ENCODE measurements at regions not wholly inside any gene's neighbourhood (a gene's known extent, or its start where the extent isn't known, plus 50 kb on each side); places are given as distances from the start of the nearest gene placed in this dataset.

DNA sequence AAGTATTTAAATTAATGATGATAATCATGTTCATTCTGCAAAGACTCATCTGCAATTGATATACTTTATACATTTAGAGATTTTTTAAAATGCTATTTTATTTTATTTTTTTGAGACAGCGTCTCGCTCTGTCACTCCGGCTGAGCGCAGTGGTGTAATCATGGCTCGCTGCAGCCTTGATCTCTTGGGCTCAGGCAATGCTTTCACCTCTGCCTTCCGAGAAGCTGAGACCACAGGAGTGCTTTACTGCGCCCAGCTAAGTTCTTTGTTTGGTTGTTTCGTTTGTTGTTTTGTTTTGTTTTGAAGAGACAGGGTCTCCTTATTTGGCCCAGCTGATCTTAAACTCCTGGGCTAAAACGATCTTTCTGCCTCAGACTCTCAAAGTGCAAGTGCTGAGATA is 1541.0 kb downstream of the PCDH7 start:
- no peak overlapping the region for H2AFZ ChIP-seq (ENCODE audit: low read length)
- H3K4me2 ChIP-seq (ENCODE audit: low read depth, low read length, poor library complexity, severe bottlenecking): no peak overlapping the region
- no peaks in the 10 kb centered on the region for H4K20me1 ChIP-seq (ENCODE audit: insufficient read depth, low read length, poor library complexity, severe bottlenecking)

DNA sequence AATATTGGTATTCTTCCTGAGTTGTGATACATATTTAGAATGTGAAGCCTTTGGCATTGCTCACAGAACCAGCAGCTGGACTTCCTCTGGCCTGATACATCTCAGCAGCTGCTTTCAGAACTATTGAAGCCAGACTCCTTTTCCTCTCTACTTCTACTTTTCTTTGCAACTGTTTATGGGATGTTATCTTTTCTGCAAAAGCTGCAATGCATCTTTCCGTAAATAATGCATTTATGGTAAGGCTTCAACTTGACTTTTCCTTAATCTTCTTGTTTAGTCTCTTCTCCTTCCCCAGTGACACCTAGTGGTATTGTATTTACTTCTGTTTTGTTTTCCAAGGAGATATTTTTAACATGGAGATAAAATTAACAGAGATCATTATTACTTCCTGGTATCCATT is 1548.7 kb downstream of the PCDH7 start:
- H3K9me2 ChIP-seq (replicated peaks; ENCODE audit: low read depth, low read length): no peaks in the 10 kb centered on the region
- no peaks in the 10 kb centered on the region for H3K4me1 ChIP-seq (ENCODE audit: insufficient read depth, low read length, poor library complexity, severe bottlenecking)
- H3F3A ChIP-seq (ENCODE audit: low read depth): no peaks in the 10 kb centered on the region

More for the DNA sequence above, 1541.0 kb downstream of the PCDH7 start:
- Histone ChIP-seq H3K27me3 (ENCODE audit: insufficient read depth, low read length, poor library complexity, severe bottlenecking) (no peaks in the 10 kb centered on the region), H3K9me3 (ENCODE audit: insufficient read depth, low read depth, low read length) (no peaks in the 10 kb centered on the region), H3K36me3 (ENCODE audit: insufficient read depth, low read length) (no peaks in the 10 kb centered on the region), H3K4me1 (ENCODE audit: insufficient read depth, low read length, poor library complexity, severe bottlenecking) (no peaks in the 10 kb centered on the region), H3F3A (ENCODE audit: low read depth) (no peaks in the 10 kb centered on the region), H3K9ac (ENCODE audit: low read depth, low read length, poor library complexity, severe bottlenecking) (no peak overlapping the region), H3K9me2 (replicated peaks; ENCODE audit: low read depth, low read length) (no peaks in the 10 kb centered on the region), H3K4me3 (ENCODE audit: low read length, poor library complexity, severe bottlenecking) (no peak overlapping the region), H3K79me2 (ENCODE audit: insufficient read depth, low read length) (no peaks in the 10 kb centered on the region)
- TF ChIP-seq, protein P1, sequence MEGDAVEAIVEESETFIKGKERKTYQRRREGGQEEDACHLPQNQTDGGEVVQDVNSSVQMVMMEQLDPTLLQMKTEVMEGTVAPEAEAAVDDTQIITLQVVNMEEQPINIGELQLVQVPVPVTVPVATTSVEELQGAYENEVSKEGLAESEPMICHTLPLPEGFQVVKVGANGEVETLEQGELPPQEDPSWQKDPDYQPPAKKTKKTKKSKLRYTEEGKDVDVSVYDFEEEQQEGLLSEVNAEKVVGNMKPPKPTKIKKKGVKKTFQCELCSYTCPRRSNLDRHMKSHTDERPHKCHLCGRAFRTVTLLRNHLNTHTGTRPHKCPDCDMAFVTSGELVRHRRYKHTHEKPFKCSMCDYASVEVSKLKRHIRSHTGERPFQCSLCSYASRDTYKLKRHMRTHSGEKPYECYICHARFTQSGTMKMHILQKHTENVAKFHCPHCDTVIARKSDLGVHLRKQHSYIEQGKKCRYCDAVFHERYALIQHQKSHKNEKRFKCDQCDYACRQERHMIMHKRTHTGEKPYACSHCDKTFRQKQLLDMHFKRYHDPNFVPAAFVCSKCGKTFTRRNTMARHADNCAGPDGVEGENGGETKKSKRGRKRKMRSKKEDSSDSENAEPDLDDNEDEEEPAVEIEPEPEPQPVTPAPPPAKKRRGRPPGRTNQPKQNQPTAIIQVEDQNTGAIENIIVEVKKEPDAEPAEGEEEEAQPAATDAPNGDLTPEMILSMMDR (conservative IDR thresholded peaks at IDR 0.05; ENCODE audit: low read length): no peak
- no peak for TF ChIP-seq EZH2phosphoT487 (IDR thresholded peaks at IDR 0.05; ENCODE audit: borderline replicate concordance)

DNA sequence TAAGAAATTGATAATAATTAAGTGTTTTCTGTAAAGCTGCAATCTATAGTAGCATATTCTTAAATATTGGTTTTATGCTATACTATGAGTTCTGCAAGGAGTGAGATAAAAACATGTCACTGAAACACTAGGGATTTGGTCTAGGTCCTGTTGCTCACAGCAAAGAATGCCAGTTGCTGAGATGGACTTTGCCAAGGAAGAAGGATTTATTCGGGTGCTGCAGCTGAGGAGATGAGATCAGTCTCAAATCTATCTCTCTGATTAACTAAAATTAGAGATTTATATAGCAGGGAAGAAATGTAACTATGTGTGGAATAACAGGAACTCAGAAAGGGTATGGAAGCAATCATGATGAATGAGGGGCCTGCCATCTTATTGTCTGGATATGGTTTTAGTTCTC is 1569.9 kb downstream of the PCDH7 start:
- H3K27me3 ChIP-seq (ENCODE audit: insufficient read depth, low read length, poor library complexity, severe bottlenecking): no peaks in the 10 kb centered on the region
- no peaks in the 10 kb centered on the region for H4K20me1 ChIP-seq (ENCODE audit: insufficient read depth, low read length, poor library complexity, severe bottlenecking)
- H3K9ac ChIP-seq (ENCODE audit: low read depth, low read length, poor library complexity, severe bottlenecking): no peak overlapping the region
- no peaks in the 10 kb centered on the region for H3K36me3 ChIP-seq (ENCODE audit: insufficient read depth, low read length)
- no peak for TF ChIP-seq EZH2phosphoT487 (IDR thresholded peaks at IDR 0.05; ENCODE audit: borderline replicate concordance)
- TF ChIP-seq, protein P1 (conservative IDR thresholded peaks at IDR 0.05; ENCODE audit: low read length): no peak
- H3K9me2 ChIP-seq (replicated peaks; ENCODE audit: low read depth, low read length): no peaks in the 10 kb centered on the region
- no peak overlapping the region for H2AFZ ChIP-seq (ENCODE audit: low read length)
- no peak overlapping the region for H3K4me3 ChIP-seq (ENCODE audit: low read length, poor library complexity, severe bottlenecking)
- H3K79me2 ChIP-seq (ENCODE audit: insufficient read depth, low read length): no peaks in the 10 kb centered on the region
- H3K4me1 ChIP-seq (ENCODE audit: insufficient read depth, low read length, poor library complexity, severe bottlenecking): no peaks in the 10 kb centered on the region
- H3K9me3 ChIP-seq (ENCODE audit: insufficient read depth, low read depth, low read length): no peaks in the 10 kb centered on the region
- H3K4me2 ChIP-seq (ENCODE audit: low read depth, low read length, poor library complexity, severe bottlenecking): no peak overlapping the region
- no peaks in the 10 kb centered on the region for H3F3A ChIP-seq (ENCODE audit: low read depth)

More for the DNA sequence above, 1548.7 kb downstream of the PCDH7 start:
- no peaks in the 10 kb centered on the region for H3K36me3 ChIP-seq (ENCODE audit: insufficient read depth, low read length)
- no peak overlapping the region for H3K4me3 ChIP-seq (ENCODE audit: low read length, poor library complexity, severe bottlenecking)
- H3K27me3 ChIP-seq (ENCODE audit: insufficient read depth, low read length, poor library complexity, severe bottlenecking): no peaks in the 10 kb centered on the region
- H3K4me2 ChIP-seq (ENCODE audit: low read depth, low read length, poor library complexity, severe bottlenecking): no peak overlapping the region
- no peak overlapping the region for H2AFZ ChIP-seq (ENCODE audit: low read length)
- H3K79me2 ChIP-seq (ENCODE audit: insufficient read depth, low read length): no peaks in the 10 kb centered on the region
- no peaks in the 10 kb centered on the region for H3K9me3 ChIP-seq (ENCODE audit: insufficient read depth, low read depth, low read length)
- H3K9ac ChIP-seq (ENCODE audit: low read depth, low read length, poor library complexity, severe bottlenecking): no peak overlapping the region
- TF ChIP-seq, protein P1 (conservative IDR thresholded peaks at IDR 0.05; ENCODE audit: low read length): no peak
- no peak for TF ChIP-seq EZH2phosphoT487 (IDR thresholded peaks at IDR 0.05; ENCODE audit: borderline replicate concordance)
- no peaks in the 10 kb centered on the region for H4K20me1 ChIP-seq (ENCODE audit: insufficient read depth, low read length, poor library complexity, severe bottlenecking)

Measured in Loucy (cell line).